HFFc6 (cell line): ENCODE measurements at regions not wholly inside any gene's neighbourhood (a gene's known extent, or its start where the extent isn't known, plus 50 kb on each side); places are given as distances from the start of the nearest gene placed in this dataset.

Experiments used
- DNase-seq: peaks from one replicate; pipeline ENCODE4 v3.0.0-alpha.2; 2018
- H3K27ac Mint-ChIP-seq: 2 replicates; pipeline ENCODE4 v1.8.0; 2020; ENCODE audit warnings: mild to moderate bottlenecking, mixed read lengths
- H3K27me3 Mint-ChIP-seq: 2 replicates; pipeline ENCODE4 v1.8.0; 2021; ENCODE audit warnings: mild to moderate bottlenecking, moderate library complexity, mixed read lengths; ENCODE audit not compliant: insufficient read depth
- H3K36me3 Mint-ChIP-seq: 2 replicates; pipeline ENCODE4 v1.8.0; 2021; ENCODE audit warnings: low read depth, mixed read lengths
- H3K4me1 Mint-ChIP-seq: 2 replicates; pipeline ENCODE4 v1.8.0; 2020; ENCODE audit warnings: low read depth, mixed read lengths
- H3K4me3 Mint-ChIP-seq: 2 replicates; pipeline ENCODE4 v1.8.0; 2020; ENCODE audit warnings: mild to moderate bottlenecking, moderate library complexity, mixed read lengths
- H3K9me3 Mint-ChIP-seq: 2 replicates; pipeline ENCODE4 v1.8.0; 2020; ENCODE audit warnings: mild to moderate bottlenecking, mixed read lengths
- TF ChIP-seq, protein P1 (sequence below): fragments of 200-600 bp; sonication (generic); IDR thresholded peaks from 2 replicates; pipeline ENCODE4 v1.5.0; 2021; ENCODE audit warnings: antibody characterized with exemption, mild to moderate bottlenecking

DNA sequence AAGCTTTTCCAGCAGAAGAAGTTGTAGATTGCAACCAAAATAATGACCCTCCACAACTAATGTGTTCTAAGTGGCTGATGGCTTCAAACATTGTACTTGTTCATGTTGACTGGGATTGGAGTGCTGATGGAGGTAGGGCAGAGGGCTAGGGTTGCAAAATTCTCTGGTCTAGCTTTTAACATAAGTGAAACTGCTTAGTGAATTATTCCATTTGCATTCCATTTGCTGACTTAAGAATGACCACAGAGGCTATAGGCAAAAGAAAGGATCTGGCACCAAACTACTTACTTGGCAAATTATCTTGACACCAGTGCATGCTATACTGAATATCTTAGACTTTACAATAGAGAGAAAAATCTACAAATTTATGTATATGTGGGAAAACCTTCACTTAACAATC is 287.0 kb downstream of the FGF9 start:
- no peak for DNase-seq
- Mint-ChIP-seq H3K36me3 (peaks cover 4% of the 10 kb centered on the region; the same call in 1 of the 2 replicates), H3K27me3 (peaks cover 2% of the 10 kb centered on the region; the same call in 1 of the 2 replicates), H3K4me1 (no peaks in the 10 kb centered on the region), H3K27ac (no peak overlapping the region), H3K9me3 (peaks cover 53% of the 10 kb centered on the region), H3K4me3 (no peak overlapping the region)
- TF ChIP-seq, protein P1, sequence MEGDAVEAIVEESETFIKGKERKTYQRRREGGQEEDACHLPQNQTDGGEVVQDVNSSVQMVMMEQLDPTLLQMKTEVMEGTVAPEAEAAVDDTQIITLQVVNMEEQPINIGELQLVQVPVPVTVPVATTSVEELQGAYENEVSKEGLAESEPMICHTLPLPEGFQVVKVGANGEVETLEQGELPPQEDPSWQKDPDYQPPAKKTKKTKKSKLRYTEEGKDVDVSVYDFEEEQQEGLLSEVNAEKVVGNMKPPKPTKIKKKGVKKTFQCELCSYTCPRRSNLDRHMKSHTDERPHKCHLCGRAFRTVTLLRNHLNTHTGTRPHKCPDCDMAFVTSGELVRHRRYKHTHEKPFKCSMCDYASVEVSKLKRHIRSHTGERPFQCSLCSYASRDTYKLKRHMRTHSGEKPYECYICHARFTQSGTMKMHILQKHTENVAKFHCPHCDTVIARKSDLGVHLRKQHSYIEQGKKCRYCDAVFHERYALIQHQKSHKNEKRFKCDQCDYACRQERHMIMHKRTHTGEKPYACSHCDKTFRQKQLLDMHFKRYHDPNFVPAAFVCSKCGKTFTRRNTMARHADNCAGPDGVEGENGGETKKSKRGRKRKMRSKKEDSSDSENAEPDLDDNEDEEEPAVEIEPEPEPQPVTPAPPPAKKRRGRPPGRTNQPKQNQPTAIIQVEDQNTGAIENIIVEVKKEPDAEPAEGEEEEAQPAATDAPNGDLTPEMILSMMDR = no peak

DNA sequence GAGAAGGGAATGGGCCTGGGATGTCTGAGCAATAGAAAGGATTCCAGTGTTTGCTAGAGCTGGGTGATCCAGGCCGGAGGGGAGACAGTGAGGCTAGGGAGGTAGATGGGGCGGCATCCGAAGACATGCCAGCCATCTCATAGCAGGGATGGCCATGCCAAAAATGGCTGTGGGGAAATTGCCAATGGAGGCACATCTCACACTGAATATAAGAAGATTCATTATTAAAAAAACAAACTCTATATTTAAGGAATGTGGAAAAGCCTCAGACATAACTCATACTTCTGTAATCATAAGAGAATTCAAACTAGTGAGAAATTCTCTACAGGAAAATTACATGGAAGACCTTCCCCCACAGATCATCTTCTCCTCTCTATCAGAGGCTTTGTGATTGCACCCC is 289.2 kb downstream of the FGF9 start:
- no peak overlapping the region for H3K4me3 Mint-ChIP-seq
- no peaks in the 10 kb centered on the region for H3K4me1 Mint-ChIP-seq
- H3K27me3 Mint-ChIP-seq = peaks cover 2% of the 10 kb centered on the region; the same call in 1 of the 2 replicates
- peaks cover 60% of the 10 kb centered on the region for H3K9me3 Mint-ChIP-seq
- no peak for DNase-seq
- peaks cover 4% of the 10 kb centered on the region; the same call in 1 of the 2 replicates for H3K36me3 Mint-ChIP-seq
- H3K27ac Mint-ChIP-seq = no peak overlapping the region
- TF ChIP-seq, protein P1 = no peak

DNA sequence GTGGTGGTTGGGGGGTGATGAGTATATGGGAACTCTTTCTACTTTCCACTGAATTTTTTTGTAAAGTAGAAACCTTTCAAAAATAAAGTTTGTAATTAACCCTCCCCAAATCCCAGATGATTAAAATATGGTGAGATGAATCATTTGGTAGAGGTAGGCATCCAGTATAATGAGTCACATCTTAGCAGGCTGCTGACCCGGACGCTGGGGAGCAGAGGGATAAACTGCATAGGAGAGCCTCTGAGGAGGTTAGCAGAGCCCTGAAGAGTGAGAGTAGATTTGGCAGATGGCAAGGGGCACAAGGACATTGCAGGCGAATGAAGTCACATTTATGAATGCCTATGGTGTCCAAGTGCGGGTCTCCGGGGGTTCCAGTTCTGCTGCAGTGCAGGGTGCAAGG is 293.8 kb downstream of the FGF9 start:
- Mint-ChIP-seq H3K27ac (no peak overlapping the region), H3K36me3 (0 out of 2 replicates have a peak, but pooled peaks cover 4% of the 10 kb centered on the region), H3K9me3 (peaks cover 62% of the 10 kb centered on the region), H3K27me3 (peaks cover 2% of the 10 kb centered on the region; the same call in 1 of the 2 replicates), H3K4me3 (no peak overlapping the region), H3K4me1 (no peaks in the 10 kb centered on the region)
- no peak for DNase-seq
- TF ChIP-seq, protein P1 = no peak

DNA sequence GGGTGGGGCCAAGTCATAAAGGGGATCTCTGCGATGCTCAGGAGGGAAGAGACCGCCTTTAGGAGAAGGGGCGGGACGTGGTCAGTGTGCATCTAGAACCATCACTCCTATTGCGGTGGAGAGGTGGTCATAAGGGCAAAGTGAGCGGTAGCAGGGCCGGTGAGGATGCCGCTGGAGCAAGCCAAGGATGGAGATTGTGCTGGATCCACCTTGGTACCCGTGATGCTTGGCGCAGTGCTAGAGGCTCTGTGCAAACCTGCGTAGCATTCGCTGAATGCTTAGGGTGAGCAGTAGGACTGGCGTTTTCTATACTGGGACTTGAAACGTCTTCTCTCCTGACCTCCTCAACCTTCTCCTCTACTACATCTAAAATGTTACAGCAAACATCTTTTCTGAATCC is 294.2 kb downstream of the FGF9 start:
- Mint-ChIP-seq H3K27me3 (peaks cover 2% of the 10 kb centered on the region; the same call in 1 of the 2 replicates), H3K36me3 (no peaks in the 10 kb centered on the region), H3K4me3 (no peak overlapping the region), H3K27ac (no peak overlapping the region), H3K4me1 (no peaks in the 10 kb centered on the region), H3K9me3 (peaks cover 58% of the 10 kb centered on the region)
- DNase-seq = no peak
- TF ChIP-seq, protein P1 = no peak

- Mint-ChIP-seq H3K4me1 (no peaks in the 10 kb centered on the region), H3K4me3 (no peak overlapping the region), H3K9me3 (peaks cover 57% of the 10 kb centered on the region), H3K27ac (no peak overlapping the region), H3K36me3 (no peaks in the 10 kb centered on the region), H3K27me3 (peaks cover 2% of the 10 kb centered on the region; the same call in 1 of the 2 replicates)
- TF ChIP-seq, protein P1 = no peak
- no peak for DNase-seq
Observed at GRCh38 chr13:21966014-21966413, 295.1 kb downstream of the FGF9 start.

GRCh38 chr13:21967871-21968270 is 297.0 kb downstream of the FGF9 start:
- Mint-ChIP-seq H3K36me3 (no peaks in the 10 kb centered on the region), H3K4me3 (no peak overlapping the region), H3K9me3 (peaks cover 41% of the 10 kb centered on the region), H3K27ac (no peak overlapping the region), H3K27me3 (no peaks in the 10 kb centered on the region), H3K4me1 (no peaks in the 10 kb centered on the region)
- TF ChIP-seq, protein P1 = no peak
- no peak for DNase-seq
